ENCODE measurements at regions not wholly inside any gene's neighbourhood (a gene's known extent, or its start where the extent isn't known, plus 50 kb on each side); places are given as distances from the start of the nearest gene placed in this dataset.

- no peaks in the 10 kb centered on the region for H3K36me3 ChIP-seq (ENCODE audit: control insufficient read depth, insufficient read depth, low read length)
- DNase-seq = no peak
- H3K27me3 ChIP-seq (replicated peaks; ENCODE audit: control insufficient read depth, insufficient read depth, low read length) = no peaks in the 10 kb centered on the region
- H3K4me3 ChIP-seq (ENCODE audit: low read depth, low read length) = no peak overlapping the region
- Mint-ChIP-seq H3K4me3 (ENCODE audit: unreplicated experiment) (no peak overlapping the region), H3K27me3 (ENCODE audit: insufficient read depth, unreplicated experiment) (no peaks in the 10 kb centered on the region), H3K4me1 (ENCODE audit: low read depth, unreplicated experiment) (no peaks in the 10 kb centered on the region), H3K9me3 (ENCODE audit: unreplicated experiment) (no peaks in the 10 kb centered on the region), H3K36me3 (ENCODE audit: insufficient read depth, unreplicated experiment) (no peaks in the 10 kb centered on the region), H3K27ac (ENCODE audit: unreplicated experiment) (no peak overlapping the region)
- ChIA-PET CTCF (no interaction called here), POLR2A (no interaction called here)
- intact Hi-C loops (cut with micrococcal nuclease; ENCODE audit: unreplicated experiment) = no loop called here
- no peaks in the 10 kb centered on the region for H3K4me1 ChIP-seq
- H3K9me3 ChIP-seq = no peaks in the 10 kb centered on the region
- BruUV-seq (replicated peaks) = no TSS peak
- no peak for TF ChIP-seq CTCF (IDR thresholded peaks at IDR 0.05; ENCODE audit: insufficient read depth in 1 of 2, low read depth in 1 of 2, low read length in 1 of 2, severe bottlenecking in 1 of 2, unreplicated experiment in 1 of 2)
These were observed 445.3 kb upstream of the LRRC7 start for GRCh38 chr1:69122373-69122772.

- H3K9me3 Mint-ChIP-seq (ENCODE audit: unreplicated experiment) = no peaks in the 10 kb centered on the region
- no peaks in the 10 kb centered on the region for H3K36me3 Mint-ChIP-seq (ENCODE audit: insufficient read depth, unreplicated experiment)
- DNase-seq = no peak
- no peak for TF ChIP-seq CTCF (IDR thresholded peaks at IDR 0.05; ENCODE audit: insufficient read depth in 1 of 2, low read depth in 1 of 2, low read length in 1 of 2, severe bottlenecking in 1 of 2, unreplicated experiment in 1 of 2)
- H3K4me3 Mint-ChIP-seq (ENCODE audit: unreplicated experiment) = no peak overlapping the region
- Histone ChIP-seq H3K4me3 (ENCODE audit: low read depth, low read length) (no peak overlapping the region), H3K36me3 (ENCODE audit: control insufficient read depth, insufficient read depth, low read length) (no peaks in the 10 kb centered on the region), H3K9me3 (no peaks in the 10 kb centered on the region), H3K4me1 (no peaks in the 10 kb centered on the region), H3K27me3 (replicated peaks; ENCODE audit: control insufficient read depth, insufficient read depth, low read length) (no peaks in the 10 kb centered on the region)
- no peaks in the 10 kb centered on the region for H3K4me1 Mint-ChIP-seq (ENCODE audit: low read depth, unreplicated experiment)
- intact Hi-C loops (cut with micrococcal nuclease; ENCODE audit: unreplicated experiment) = no loop called here
- no TSS peak for BruUV-seq (replicated peaks)
- H3K27ac Mint-ChIP-seq (ENCODE audit: unreplicated experiment) = no peak overlapping the region
- no peaks in the 10 kb centered on the region for H3K27me3 Mint-ChIP-seq (ENCODE audit: insufficient read depth, unreplicated experiment)
- ChIA-PET CTCF (no interaction called here), POLR2A (no interaction called here)
These were observed 444.2 kb upstream of the LRRC7 start for GRCh38 chr1:69123486-69123885.

DNA sequence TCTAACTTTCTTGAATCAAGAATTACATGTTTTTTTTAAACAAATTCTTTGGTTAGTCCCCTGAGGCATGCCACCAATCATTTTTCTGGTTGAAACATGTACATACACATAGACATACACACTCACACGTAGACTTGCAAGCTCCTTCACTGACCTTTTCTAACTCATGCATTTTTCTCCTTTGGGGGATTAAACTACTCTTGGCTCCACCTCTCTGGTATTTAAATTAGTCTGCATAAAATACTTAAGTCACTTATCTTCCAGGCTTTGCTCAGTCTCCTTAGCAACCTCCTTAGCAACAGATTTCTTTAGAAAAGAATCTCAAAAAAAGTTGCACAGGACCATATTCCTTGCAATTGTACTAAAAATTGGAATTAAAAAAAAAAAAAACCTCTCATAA lies 440.9 kb upstream of the LRRC7 start:
- H3K27me3 Mint-ChIP-seq (ENCODE audit: insufficient read depth, unreplicated experiment) = no peaks in the 10 kb centered on the region
- POLR2A ChIA-PET = no interaction called here
- H3K9me3 ChIP-seq = no peaks in the 10 kb centered on the region
- H3K27ac Mint-ChIP-seq (ENCODE audit: unreplicated experiment) = no peak overlapping the region
- no peaks in the 10 kb centered on the region for H3K9me3 Mint-ChIP-seq (ENCODE audit: unreplicated experiment)
- no peak for TF ChIP-seq CTCF (IDR thresholded peaks at IDR 0.05; ENCODE audit: insufficient read depth in 1 of 2, low read depth in 1 of 2, low read length in 1 of 2, severe bottlenecking in 1 of 2, unreplicated experiment in 1 of 2)
- BruUV-seq (replicated peaks) = no TSS peak
- H3K27me3 ChIP-seq (replicated peaks; ENCODE audit: control insufficient read depth, insufficient read depth, low read length) = no peaks in the 10 kb centered on the region
- DNase-seq = no peak
- H3K36me3 Mint-ChIP-seq (ENCODE audit: insufficient read depth, unreplicated experiment) = no peaks in the 10 kb centered on the region
- intact Hi-C loops (cut with micrococcal nuclease; ENCODE audit: unreplicated experiment) = no loop called here
- H3K4me1 Mint-ChIP-seq (ENCODE audit: low read depth, unreplicated experiment) = no peaks in the 10 kb centered on the region
- H3K4me3 Mint-ChIP-seq (ENCODE audit: unreplicated experiment) = no peak overlapping the region
- no peak overlapping the region for H3K4me3 ChIP-seq (ENCODE audit: low read depth, low read length)
- no peaks in the 10 kb centered on the region for H3K4me1 ChIP-seq
- H3K36me3 ChIP-seq (ENCODE audit: control insufficient read depth, insufficient read depth, low read length) = no peaks in the 10 kb centered on the region
- CTCF ChIA-PET = no interaction called here
